GM12864 (cell line): ENCODE measurements at regions not wholly inside any gene's neighbourhood (a gene's known extent, or its start where the extent isn't known, plus 50 kb on each side); places are given as distances from the start of the nearest gene placed in this dataset.

Experiments
- DNase-seq: peaks from one replicate; pipeline ENCODE4 v3.0.0-alpha.2; 2011; ENCODE audit warnings: low read depth
- H3K4me3 ChIP-seq: 2 replicates; pipeline ENCODE4 v1.5.1; 2011; ENCODE audit warnings: mild to moderate bottlenecking, low read depth, low read length, control low read depth
- CTCF ChIP-seq: IDR thresholded peaks from 2 replicates; pipeline ENCODE4 v1.5.1; 2011; ENCODE audit warnings: low read depth, mild to moderate bottlenecking, moderate library complexity, low read length, control low read depth, inconsistent platforms; ENCODE audit errors: missing control alignments

- no peak overlapping the region for H3K4me3 ChIP-seq
- no peak for TF ChIP-seq CTCF
- no peak for DNase-seq
These were observed 240.5 kb downstream of the TRIB2 start for GRCh38 chr2:12957251-12957650.

DNA sequence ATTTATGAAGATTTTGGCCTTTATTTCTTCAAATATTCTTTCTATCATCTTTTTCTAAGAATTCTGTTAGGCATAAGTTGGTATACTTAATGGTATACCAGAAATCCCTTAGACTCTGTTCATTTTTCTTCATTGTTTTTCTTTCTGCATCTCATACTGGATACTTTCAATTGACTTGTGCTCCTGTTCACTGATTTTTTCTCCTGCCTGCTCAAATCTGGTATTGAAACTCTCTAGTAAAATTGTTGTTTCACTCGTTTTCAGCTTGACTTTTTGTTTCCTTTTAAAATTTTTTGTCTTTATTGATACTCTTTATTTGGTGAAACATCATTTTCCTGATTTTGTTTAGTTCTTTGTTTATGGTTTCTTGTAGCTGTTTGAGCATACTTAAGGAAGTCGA lies 243.2 kb downstream of the TRIB2 start:
- no peak for DNase-seq
- H3K4me3 ChIP-seq: no peak overlapping the region
- no peak for TF ChIP-seq CTCF

DNA sequence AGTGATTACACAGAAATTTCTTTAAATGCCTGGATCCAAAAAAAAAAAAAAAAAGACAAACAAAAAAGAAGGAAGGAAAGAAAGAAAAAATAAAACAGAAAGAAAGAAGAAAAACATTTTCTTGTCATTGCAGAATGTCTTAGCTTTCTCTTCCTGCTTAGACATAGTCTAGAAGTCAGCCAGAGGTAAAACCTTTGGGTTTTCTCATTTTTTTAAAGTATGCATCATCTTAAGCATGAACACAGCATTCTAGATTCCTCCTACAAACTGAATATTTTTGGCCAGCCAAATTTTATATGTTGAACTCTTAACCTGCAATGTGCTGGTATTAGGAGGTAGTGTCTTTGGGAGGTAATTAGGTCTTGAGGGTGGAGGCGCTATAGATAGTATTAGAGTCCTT lies 243.9 kb downstream of the TRIB2 start:
- no peak for DNase-seq
- no peak overlapping the region for H3K4me3 ChIP-seq
- no peak for TF ChIP-seq CTCF

GRCh38 chr2:12964904-12965539 lies 248.3 kb downstream of the TRIB2 start:
- TF ChIP-seq CTCF: no peak
- no peak for DNase-seq
- no peak overlapping the region for H3K4me3 ChIP-seq

- no peak for DNase-seq
- TF ChIP-seq CTCF: no peak
- no peak overlapping the region for H3K4me3 ChIP-seq
These were observed 249.0 kb downstream of the TRIB2 start for GRCh38 chr2:12965540-12966269.

DNA sequence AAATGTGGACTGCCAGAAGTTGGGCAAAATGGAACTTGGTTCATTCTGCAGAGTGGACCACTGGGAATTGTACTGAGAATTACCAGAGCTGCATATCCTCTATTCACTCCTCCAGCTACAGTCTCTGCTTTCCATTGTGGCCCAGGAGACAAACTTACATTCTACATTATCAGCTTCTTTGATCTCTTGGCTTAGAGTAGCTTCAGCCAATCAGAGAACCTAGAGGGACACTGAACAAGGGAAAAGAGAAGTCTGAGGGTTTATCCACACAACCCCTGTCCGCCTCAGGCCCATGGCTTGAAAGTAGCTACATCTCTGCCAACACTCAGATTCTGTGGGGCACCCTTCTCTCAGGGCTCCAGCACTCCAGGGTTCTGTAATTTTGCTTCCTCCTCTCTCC lies 251.1 kb downstream of the TRIB2 start:
- no peak overlapping the region for H3K4me3 ChIP-seq
- TF ChIP-seq CTCF: no peak
- DNase-seq: no peak

- DNase-seq: no peak
- no peak for TF ChIP-seq CTCF
- no peak overlapping the region for H3K4me3 ChIP-seq
These were observed 251.7 kb downstream of the TRIB2 start for GRCh38 chr2:12968399-12968798.
